Neural progenitor cell (in vitro differentiated cells): ENCODE measurements at regions not wholly inside any gene's neighbourhood (a gene's known extent, or its start where the extent isn't known, plus 50 kb on each side); places are given as distances from the start of the nearest gene placed in this dataset.

Experiments
- EZH2 ChIP-seq: fragments of 200-600 bp; sonication (generic); IDR thresholded peaks from 2 replicates; pipeline ENCODE4 v1.6.1; 2017; ENCODE audit warnings: antibody characterized with exemption, mild to moderate bottlenecking, moderate library complexity
- TF ChIP-seq, protein P1 (sequence below): fragments of 200-600 bp; sonication (generic); IDR thresholded peaks from 2 replicates; pipeline ENCODE4 v1.5.1; 2017; ENCODE audit warnings: antibody characterized with exemption, mild to moderate bottlenecking

DNA sequence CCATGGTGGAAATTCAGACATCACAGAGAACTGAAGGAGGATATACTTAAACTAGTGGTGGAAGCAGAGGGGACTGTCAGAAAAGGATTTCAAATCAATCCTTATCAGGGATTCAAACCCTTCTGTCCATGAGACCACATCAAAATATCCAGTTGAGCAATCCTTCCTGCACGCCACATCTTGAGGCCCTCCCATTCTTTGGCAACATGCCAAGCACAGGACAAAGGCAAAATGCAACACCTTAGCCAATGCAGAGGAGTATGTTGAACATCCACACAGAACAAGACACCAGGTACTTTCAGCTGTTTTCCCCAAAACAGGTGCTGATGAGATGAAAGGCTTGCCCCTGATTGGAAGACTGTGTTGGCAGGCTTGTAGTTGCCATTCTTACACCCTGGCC, 81.8 kb upstream of the PLXNA2 start:
- TF ChIP-seq, protein P1, sequence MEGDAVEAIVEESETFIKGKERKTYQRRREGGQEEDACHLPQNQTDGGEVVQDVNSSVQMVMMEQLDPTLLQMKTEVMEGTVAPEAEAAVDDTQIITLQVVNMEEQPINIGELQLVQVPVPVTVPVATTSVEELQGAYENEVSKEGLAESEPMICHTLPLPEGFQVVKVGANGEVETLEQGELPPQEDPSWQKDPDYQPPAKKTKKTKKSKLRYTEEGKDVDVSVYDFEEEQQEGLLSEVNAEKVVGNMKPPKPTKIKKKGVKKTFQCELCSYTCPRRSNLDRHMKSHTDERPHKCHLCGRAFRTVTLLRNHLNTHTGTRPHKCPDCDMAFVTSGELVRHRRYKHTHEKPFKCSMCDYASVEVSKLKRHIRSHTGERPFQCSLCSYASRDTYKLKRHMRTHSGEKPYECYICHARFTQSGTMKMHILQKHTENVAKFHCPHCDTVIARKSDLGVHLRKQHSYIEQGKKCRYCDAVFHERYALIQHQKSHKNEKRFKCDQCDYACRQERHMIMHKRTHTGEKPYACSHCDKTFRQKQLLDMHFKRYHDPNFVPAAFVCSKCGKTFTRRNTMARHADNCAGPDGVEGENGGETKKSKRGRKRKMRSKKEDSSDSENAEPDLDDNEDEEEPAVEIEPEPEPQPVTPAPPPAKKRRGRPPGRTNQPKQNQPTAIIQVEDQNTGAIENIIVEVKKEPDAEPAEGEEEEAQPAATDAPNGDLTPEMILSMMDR, result no peak
- TF ChIP-seq EZH2, result no peak
